Panc1 (cell line): ENCODE measurements at regions not wholly inside any gene's neighbourhood (a gene's known extent, or its start where the extent isn't known, plus 50 kb on each side); places are given as distances from the start of the nearest gene placed in this dataset.

Source experiments
- POLR2AphosphoS5 ChIP-seq: IDR thresholded peaks from 2 replicates; pipeline ENCODE4 v1.6.1; 2012; ENCODE audit warnings: mild to moderate bottlenecking, low read depth, low read length, moderate library complexity
- SIN3A ChIP-seq: IDR thresholded peaks from 2 replicates; pipeline ENCODE4 v1.6.1; 2012; ENCODE audit warnings: low read depth, mild to moderate bottlenecking, low read length, moderate library complexity, borderline replicate concordance; ENCODE audit not compliant: insufficient read depth
- TCF7L2 ChIP-seq: IDR thresholded peaks from 2 replicates; pipeline ENCODE4 v1.6.1; 2011; ENCODE audit warnings: mild to moderate bottlenecking, low read depth, low read length, inconsistent platforms
- TF ChIP-seq, protein P1 (sequence below): fragments of 450-650 bp; IDR thresholded peaks from 2 replicates; pipeline ENCODE4 v1.5.1; 2017; ENCODE audit warnings: mild to moderate bottlenecking
- TF ChIP-seq, protein P2 (sequence below), 2 experiments: IDR thresholded peaks; 2 replicates each; pipeline ENCODE4 v1.6.1; 2011 to 2012; ENCODE audit warnings: low read depth in 2 of 2, control low read depth in 1 of 2, low read length in 1 of 2, mild to moderate bottlenecking in 1 of 2, moderate library complexity in 1 of 2; ENCODE audit not compliant: insufficient read depth in 1 of 2

DNA sequence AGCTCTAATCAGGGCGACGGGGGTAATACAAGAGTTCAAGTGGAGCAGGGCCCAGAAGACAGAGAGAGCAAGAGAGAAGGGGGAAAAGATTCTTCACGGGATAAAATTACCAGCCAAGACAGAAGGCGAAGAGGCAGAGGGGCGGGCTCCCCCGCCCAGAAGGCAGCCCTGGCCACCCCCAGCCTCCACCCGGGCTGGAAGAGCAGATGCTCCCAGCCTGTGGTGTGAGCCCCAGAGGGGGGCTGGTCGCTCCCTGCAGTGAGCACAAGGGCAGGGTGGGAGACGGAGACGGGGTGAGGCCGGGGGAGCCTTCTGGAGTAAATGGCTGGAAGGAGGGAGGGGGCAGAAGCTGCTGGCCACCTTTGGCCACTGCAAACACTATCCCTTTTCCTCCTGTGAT lies 1035.6 kb downstream of the VRK1 start:
- TF ChIP-seq, protein P1, sequence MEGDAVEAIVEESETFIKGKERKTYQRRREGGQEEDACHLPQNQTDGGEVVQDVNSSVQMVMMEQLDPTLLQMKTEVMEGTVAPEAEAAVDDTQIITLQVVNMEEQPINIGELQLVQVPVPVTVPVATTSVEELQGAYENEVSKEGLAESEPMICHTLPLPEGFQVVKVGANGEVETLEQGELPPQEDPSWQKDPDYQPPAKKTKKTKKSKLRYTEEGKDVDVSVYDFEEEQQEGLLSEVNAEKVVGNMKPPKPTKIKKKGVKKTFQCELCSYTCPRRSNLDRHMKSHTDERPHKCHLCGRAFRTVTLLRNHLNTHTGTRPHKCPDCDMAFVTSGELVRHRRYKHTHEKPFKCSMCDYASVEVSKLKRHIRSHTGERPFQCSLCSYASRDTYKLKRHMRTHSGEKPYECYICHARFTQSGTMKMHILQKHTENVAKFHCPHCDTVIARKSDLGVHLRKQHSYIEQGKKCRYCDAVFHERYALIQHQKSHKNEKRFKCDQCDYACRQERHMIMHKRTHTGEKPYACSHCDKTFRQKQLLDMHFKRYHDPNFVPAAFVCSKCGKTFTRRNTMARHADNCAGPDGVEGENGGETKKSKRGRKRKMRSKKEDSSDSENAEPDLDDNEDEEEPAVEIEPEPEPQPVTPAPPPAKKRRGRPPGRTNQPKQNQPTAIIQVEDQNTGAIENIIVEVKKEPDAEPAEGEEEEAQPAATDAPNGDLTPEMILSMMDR: no peak
- TF ChIP-seq POLR2AphosphoS5 (no peak), SIN3A (no peak), TCF7L2 (no peak)
- TF ChIP-seq, protein P2, sequence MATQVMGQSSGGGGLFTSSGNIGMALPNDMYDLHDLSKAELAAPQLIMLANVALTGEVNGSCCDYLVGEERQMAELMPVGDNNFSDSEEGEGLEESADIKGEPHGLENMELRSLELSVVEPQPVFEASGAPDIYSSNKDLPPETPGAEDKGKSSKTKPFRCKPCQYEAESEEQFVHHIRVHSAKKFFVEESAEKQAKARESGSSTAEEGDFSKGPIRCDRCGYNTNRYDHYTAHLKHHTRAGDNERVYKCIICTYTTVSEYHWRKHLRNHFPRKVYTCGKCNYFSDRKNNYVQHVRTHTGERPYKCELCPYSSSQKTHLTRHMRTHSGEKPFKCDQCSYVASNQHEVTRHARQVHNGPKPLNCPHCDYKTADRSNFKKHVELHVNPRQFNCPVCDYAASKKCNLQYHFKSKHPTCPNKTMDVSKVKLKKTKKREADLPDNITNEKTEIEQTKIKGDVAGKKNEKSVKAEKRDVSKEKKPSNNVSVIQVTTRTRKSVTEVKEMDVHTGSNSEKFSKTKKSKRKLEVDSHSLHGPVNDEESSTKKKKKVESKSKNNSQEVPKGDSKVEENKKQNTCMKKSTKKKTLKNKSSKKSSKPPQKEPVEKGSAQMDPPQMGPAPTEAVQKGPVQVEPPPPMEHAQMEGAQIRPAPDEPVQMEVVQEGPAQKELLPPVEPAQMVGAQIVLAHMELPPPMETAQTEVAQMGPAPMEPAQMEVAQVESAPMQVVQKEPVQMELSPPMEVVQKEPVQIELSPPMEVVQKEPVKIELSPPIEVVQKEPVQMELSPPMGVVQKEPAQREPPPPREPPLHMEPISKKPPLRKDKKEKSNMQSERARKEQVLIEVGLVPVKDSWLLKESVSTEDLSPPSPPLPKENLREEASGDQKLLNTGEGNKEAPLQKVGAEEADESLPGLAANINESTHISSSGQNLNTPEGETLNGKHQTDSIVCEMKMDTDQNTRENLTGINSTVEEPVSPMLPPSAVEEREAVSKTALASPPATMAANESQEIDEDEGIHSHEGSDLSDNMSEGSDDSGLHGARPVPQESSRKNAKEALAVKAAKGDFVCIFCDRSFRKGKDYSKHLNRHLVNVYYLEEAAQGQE (IDR thresholded peaks at IDR 0.05; ENCODE audit: insufficient read depth in 1 of 2, low read depth in 2 of 2, low read length in 1 of 2): no peak
